GM18907 (cell line): ENCODE measurements at regions not wholly inside any gene's neighbourhood (a gene's known extent, or its start where the extent isn't known, plus 50 kb on each side); places are given as distances from the start of the nearest gene placed in this dataset.
"Not testable (repeated sequence)": the region's sequence is repeated elsewhere in the genome, so short reads cannot be mapped to it uniquely, and the experiment has no call there.

Experiments used
- ATAC-seq: cut with Tn5 transposase; IDR thresholded peaks from one replicate; pipeline ENCODE4 v1.9.1; 2021; ENCODE audit warnings: mild to moderate bottlenecking, moderate library complexity; ENCODE audit not compliant: unreplicated experiment

DNA sequence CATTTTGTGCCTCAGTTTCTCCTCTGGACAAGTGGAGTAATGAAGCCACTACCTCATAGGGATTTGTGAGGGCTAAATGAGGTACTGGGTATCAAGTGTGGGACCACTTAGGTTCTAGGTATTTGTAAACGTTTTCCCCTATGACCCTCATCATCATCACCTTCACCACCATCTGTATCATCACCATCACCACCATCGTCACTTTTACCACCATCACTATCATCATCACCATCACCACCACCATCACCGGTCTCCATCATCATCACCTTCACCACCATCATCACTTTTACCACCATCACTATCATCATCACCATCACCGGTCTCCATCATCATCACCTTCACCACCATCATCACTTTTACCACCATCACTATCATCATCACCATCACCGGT lies 94.1 kb upstream of the GSE1 start:
- ATAC-seq = not testable (repeated sequence)

DNA sequence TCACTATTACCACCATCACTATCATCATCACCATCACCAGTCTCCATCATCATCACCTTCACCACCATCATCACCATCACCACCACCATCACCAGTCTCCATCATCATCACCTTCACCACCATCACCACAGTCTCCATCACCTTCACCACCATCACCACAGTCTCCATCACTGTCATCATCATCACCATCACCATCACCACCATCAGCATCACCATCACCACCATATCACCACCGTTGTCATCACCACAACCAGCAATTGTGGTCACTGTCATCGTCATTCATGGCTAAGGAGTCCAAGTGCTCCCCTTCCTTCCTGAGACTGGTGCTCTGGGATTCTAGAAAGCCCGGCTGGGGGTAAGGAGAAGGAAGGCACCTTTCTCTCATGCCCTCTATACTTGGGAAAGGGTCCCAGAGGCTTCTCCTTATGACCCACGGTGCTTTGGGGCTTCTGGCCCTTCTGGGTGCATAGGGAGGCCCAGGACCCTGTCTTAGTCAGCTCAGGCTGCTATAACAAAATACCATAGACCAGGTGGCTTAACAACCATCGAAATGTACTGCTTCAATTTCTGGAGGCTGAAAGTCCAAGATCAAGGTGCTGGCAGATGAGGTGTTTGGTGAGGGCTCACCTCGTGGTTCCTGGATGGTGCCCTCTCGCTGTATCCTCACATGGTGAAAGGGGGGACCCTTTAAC lies 93.4 kb upstream of the GSE1 start:
- no peak for ATAC-seq

DNA sequence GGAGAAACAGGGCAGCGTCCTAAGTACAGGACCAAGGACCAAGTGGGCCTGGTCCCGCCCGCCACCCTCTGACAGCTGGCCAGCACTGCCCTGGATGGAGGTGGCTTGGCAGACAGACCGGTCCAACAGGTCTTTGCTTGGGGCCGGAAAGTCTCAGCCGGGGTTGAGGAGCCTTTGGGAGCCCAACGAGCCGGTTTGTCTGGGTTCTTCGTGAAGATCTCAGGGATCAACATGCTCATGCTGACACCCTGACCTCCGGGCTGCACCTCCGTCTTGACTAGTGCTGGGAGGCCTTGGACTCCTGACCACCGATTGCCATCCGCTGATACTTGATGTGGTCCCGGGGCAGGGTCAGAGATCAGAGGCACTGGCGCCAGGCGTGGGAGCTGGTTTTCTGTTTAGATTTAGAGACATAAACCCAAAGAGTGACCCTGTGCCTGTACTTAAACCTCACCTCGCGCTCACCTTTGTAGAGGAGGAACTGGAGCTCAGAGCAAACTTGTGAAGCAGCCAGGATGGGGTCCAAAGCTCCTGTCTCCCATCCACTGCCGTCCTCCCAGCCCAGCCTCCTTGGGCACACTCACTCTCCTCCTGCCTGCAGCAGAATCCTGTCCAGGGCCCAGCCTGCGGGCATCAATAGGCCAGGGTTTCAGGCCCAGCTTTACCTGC lies 92.1 kb upstream of the GSE1 start:
- no peak for ATAC-seq

DNA sequence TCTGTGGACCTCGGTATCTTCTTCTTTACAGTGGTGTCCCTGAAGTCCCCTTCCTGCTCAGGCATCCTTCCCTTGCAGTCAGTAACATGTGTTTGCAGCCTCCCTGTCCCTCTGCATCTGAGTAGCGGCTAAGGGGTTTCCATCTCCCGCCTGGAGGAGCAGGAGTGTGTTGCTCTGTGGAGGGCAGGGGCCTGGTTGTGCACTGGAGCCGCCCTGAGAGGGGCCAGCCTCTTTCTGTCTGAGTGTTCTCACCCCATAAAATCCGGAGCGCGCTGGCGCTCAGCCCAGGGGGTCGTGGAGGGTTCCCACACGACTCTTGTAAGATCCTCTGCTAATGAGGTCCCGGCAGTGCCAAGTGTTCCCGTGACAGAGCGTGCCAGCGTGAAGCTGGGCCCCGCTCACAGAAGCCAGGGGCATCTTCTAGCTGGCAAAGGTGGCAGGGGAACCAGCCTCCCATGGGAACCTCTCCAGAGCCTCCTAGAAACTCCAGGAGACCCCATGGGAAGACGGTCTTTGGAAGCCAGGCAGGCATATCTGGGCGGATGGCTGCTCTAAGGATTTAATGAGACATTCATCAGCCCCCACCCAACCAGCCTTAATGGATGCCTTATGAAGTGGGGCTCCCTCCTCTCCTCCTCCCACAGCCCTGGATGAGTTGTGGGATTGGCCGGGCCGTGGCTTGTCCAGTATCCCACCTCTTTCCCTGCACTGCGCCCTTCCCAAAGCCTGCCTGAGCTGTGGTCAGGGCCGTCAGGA lies 91.4 kb upstream of the GSE1 start:
- no peak for ATAC-seq

DNA sequence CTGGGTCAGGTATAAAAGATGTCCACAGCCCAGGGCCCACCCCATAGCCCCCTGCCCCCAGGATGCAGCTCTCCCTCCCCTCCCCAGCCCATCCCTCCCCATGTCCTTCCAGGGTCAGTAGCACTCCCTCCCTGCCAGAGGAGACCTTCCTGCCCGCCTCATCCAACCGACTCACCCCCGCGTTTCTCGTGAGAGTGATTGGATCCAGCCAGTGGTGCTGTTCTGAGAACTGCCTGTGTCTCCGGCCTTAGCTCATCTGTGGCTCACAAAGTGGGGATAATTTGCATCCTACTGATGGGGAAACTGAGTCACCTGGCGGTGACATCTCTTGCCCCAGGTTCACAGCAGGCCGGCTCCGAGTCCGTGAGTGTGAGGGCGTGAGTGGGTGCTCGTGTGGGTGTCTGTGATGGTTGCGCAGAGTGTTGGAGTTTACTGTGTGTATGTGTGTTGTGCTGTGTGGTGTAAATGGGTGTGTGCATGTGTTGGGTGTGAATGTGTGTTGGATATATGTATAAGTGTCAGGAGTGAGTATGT lies 90.7 kb upstream of the GSE1 start:
- no peak for ATAC-seq

DNA sequence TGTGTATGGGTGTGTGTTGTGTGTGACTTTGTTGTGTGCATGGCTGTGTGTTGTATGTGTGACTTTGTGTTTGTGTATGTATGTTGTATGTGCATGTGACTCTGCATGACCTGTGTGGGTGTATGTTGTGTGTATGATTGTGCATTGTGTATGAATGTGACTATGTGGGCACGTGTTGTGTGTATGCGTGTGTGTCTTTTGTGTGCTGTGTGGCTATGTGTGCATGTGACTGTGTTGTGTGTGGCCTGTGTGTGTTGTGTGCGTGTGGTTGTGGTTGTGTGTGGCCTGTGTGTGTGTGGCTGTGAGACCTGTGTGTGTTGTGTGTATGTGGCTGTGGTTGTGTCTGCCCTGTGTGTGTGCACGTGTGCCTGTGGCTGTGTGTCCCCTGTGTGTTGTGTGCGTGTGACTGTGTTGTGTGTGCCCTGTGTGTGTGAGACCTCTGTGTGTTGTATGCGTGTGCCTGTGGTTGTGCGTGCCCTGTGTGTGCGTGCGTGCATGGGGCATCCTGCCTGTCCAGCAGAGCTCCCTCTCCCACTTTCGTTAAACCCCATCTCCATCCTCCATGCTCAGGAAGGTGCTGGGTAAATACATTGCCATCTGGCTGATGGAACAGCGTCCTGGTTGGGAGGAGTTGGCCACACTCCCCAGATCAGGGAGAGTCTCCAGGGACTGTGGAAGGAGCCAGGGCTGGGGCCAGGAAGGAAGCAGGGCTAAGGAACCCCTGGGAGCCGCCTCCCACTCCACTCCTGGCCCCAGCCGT lies 90.1 kb upstream of the GSE1 start:
- no peak for ATAC-seq

DNA sequence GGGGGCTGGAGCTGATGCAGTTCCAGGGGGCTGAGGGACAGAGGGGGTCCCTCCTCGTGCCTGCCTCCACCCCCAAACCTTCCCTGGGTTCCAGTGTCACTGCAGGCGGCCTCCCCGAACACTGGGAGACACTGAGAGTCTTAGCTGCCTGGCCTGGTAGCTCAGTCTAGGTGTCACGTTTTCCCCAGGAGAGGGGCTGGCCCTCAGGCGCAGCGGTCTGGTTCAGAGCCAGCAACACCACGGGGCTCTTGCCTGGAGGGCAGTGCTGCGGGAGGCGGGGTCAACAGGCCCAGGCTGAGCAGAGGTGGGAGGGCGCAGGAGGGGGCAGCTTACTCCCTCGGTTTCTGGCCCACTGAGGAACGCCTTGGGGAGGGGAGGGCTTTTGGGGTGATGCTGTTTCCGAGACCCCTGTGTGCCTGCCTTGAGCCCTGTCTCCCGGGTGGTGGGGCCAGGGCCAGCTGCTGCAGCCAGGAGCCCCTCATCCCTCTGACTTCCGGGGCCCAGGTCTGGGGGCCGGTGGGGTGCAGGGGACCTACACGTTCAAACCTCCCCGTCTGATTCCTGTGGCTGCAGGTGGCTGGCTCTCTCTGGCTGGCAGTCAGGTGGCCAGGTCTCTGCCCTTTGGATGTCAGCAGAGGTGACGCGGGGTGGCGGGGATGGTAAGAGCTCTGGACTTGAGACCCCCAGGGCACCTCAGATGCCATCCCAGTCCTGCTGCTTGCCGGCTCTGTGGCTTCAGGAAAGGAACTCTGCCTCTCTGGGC lies 89.3 kb upstream of the GSE1 start:
- ATAC-seq = no peak

DNA sequence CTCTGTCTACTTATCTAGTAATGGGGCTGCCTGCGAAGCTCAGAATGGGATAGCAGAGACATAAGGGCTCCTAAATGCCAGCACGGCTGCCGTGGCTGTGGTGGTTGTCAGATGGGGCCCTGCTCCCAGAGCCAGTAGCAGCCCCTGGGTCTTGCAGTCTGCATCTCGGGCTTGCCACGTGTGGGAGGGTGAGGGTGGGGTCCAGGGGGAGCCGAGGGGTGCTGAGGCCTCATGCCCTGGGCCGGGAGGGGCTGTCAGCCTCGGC lies 88.8 kb upstream of the GSE1 start:
- ATAC-seq = no peak

DNA sequence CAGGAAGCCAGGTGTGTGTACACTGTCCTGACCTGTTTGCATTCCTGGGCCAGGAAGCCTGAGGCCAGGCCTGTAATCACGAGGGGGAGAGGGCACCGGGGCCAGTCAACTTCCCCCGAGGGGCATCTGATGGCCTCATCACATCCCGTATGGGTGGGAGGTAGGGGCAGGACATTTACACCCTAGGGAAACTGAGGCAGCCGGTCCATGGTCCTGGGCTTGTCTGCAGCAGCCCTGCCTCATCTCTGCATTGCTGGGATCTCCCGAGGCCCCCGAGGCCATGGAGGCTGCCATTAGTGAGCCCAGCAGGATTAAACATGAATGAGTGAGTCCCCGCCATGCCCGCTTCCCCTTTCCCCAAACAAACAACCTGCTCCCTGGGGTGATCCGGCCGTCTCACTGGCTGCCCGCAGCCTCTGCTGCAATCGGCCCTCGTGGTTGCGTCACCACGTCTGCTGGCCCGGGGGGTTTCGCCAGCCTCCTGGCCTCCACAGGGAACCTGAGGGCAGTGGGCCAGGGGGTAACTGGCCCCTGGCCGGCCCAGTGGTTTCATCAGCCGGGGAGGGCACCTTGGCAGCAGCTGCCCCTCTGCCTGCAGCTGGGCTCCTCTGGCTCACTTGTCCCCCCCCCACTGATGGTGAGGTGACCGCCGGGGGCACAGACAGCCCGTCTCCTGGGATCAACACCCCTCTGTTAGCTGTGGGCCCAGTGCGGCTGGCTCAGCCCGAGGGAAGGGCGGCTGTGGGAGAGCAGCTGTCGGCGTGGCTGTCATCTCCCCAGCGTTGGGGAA lies 88.3 kb upstream of the GSE1 start:
- no peak for ATAC-seq

DNA sequence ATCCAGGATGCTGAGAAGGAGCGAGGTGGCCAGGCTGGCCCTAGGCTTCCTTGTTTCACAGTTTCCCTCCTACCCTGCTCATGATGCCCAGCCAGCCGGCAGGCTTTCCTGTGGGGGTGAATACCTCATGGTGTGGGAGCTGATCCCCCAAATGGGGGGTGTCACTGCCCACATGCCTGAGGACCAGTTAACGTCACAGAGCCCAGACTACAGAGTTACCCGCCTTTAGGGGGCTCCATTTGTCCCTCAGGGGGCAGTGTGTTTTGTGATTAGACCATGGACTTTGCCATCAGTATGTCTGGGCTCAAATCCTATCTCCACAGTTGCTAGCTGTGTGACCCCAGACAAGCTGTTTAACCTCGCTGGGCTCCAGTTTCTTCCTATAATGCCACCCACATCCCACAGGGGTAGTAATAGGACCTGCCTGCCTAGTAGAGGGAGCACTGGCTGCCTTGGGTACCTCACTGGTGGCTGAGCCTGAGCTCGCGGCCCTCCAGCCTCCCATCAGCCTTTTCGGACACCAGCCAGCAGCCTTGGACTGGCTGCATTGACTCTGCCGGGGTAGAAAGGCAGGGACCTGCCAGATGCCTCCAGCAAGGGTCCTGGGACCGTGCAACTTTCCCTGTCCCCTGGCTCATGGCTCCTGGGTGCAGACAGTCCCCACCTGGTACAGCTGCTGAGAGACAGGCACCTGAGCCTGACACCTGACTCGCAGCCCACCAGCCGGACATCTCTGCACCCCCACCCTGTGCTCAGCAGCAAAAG lies 87.5 kb upstream of the GSE1 start:
- no peak for ATAC-seq

DNA sequence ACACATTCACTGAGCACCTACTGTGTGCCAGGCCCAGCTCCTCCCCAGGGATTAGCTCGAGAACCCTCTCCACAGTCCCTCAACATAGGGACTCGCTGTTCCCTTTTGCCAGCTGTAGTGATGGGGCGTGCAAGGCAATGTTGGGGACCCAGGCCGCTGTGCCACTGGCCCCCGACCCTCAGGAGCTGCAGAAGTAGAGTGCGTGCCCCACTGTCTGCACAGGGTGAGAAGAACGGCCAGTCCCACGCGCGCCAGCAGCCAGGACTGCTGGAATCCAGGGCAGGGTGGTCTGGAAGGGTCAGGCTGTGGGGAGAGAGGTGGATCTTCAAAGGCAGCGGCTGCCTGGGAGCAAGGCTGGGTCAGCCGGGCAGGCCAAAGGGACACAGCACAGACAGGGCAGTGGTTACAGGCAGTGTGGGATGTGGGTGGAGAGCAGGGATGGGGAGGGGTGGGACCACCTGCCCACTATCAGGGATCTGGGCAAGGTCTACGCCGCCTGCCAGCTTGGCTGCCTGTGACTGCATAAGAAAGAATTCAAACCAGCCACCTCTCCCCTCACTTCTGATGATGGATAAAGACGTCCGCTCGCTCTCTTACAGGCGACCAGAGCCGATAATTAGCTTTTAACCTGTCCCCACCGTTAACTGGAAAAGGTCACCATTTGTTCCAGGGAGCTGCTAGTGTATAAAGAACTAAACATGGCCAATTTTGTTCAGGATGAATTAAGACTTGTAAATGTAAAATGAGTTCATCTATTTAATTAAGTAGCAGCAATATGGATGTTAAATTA lies 86.7 kb upstream of the GSE1 start:
- ATAC-seq = no peak

DNA sequence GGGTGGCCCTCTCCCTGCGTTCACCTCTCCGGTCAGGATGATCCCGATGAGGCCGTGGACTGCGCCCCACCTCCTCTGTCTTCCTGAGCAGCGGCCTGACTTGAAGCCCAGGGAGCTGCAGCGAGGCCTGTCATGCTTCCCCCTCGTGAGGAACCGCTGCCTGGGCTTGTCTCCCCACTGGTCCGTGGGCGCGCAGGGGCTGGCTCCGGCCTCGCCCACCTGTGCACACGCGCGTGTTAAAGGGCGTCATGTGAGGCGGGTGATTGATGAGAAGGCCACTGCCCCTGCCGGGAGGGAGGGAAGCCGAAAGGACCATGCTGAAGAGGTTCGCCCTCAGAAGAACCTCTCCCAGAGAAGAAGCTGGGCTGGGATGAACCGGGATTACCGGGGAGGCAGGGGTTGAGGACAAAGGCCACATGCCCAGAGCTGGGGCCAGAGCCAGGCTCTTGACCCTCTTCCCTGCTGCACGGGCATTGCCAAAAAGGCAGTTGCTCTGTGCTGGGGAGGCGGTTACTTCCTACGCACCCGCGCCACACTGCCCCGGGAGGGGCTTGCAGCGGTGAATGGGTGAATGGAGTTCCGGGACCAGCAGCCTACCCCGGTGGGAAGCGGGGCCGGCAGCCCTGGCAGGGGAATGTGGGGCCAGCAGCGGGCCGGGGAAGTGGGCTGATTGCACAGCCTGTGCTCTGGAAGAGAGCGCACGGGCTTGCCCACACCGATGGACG lies 85.9 kb upstream of the GSE1 start:
- ATAC-seq = no peak

DNA sequence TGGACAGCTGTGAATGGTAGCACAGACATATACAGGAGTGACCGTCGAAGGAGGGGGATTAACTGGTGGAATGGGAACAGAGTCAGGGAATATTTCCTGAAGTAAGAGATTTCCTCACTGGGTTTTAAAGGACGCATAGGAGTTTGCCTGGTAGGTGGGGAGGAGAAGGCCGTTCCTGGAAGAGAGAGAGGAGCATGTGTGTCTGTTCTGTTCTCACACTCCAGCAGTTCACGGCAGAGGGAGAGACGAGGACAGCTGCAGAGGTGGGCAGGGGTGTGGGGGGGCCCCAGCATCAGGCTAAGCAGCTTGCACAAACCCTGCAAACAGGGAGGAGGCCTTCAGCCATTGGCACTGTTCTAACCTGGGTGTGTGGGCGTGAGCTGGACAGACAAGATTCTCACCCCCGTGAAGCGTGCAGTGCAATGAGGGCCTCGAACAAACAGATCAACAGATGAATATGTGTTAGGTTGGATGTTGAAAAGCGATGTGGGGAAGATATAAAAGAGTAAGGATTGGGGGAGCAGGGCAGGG lies 85.3 kb upstream of the GSE1 start:
- ATAC-seq = no peak

DNA sequence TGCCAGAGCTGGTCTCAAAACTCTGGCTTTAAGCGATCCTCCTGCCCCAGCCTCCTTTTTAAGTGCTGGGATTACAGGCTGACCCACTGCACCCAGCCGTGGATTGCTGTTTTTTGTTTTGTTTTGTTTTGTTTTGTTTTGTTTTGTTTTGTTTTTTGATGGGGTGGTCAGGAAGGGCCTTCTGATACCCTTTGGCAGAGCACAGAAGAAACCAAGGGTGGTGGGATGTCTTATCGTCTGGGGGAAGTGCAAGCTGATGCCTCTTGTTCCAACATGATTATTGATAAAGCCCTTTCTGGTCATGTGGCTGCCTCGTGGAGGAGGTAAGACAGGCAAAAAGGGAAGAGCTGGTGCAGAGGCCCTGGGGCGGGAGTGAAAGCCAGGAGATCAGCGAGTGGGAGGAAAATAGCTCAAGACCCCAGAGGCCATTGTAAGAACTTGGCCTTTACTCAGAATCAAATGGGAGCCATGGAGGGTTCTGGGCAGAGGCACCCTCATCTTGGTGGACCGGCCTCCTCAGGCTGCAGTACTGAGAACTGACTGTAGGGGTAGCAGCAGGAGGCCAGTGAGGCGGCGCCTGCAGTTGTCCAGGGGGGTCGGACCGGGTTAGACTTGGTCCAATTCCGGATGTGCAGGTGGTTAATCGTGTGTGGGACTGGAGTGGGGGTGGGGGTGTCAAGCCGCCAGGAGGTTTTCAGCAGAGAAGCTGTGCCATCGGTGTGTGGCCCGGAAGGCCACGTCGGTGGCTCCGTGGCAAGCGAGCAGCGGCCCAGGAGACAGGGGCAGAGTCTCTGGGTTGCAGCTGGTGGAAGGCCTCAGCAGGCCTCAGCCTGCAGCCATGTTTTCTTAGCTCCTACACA lies 84.4 kb upstream of the GSE1 start:
- no peak for ATAC-seq

DNA sequence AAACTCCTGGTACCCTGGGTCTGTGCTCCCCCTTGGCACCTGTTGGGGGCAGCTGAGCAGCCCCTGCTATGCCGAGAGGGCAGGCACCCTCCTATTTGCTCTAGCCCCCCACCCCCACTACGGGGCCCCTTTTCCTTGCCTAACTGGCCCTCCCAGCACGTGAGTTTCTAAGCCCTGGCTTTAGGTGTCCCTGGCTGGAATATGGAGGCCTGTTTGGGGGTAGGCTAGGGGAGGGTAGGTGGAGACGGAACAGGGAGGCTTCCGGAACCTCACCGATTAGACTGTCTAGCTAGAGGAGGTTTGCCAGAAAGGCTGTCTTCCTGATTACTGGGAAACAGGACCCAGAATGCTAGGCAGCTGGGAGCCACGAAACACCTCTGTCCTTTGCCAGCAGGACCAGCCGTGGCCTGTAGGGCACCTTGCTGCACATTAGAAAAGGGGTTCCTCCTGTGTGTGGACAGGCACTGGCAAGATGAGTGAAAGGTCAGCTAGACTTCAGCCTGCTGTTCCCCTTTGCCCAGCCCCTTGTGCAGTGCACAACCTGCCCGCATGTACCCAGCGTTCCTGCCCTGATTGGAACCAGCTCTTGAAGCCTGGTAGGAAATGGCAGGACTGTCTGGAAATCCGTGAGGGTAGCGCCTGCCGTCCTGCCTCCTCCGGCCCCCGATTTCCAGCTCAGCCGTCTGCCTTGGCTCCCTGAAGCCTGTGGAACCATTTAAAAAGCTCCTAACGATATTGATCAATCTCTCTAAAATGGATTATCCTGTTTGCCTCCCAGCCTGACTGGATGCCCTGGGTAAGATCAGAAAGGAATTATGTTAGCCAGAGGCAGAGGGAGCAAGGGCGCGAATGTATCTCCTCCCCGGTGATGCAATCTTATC lies 83.4 kb upstream of the GSE1 start:
- ATAC-seq = no peak

DNA sequence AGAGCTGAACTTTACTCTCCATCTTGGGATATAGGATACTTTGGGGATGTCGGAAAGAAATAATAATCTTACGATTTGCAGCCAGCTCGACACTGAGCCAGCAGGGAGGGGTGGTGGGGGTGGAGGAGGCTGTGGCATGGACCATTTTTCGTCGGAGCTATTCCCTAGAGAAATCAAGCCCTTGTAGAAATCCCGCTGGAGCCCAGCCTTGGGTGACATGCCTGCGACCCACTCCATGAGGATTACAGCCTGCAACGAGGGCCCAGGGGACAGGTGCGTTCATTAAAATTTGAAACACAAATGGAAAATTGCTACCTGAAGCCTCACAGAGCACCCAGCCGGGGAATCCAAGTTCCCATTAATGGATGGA lies 82.8 kb upstream of the GSE1 start:
- no peak for ATAC-seq
